ENCODE measurements at regions not wholly inside any gene's neighbourhood (a gene's known extent, or its start where the extent isn't known, plus 50 kb on each side); places are given as distances from the start of the nearest gene placed in this dataset.

- no peak overlapping the region for H3K4me3 ChIP-seq
- TF ChIP-seq CTCF (IDR thresholded peaks at IDR 0.05), result no peak
- no peak for TF ChIP-seq POLR2A (IDR thresholded peaks at IDR 0.05)
- TF ChIP-seq POLR2AphosphoS5 (IDR thresholded peaks at IDR 0.05), result no peak
- no peak overlapping the region for H3K27ac ChIP-seq
- no peaks in the 10 kb centered on the region for H3K9me3 ChIP-seq
- no peak for DNase-seq (ENCODE audit: low spot score in 2 of 2)
- H3K4me1 ChIP-seq, result no peaks in the 10 kb centered on the region
- no peaks in the 10 kb centered on the region for H3K27me3 ChIP-seq
- intact Hi-C loops (cut with DNase I; ENCODE audit: low total_unique reads), result no loop called here
- H3K36me3 ChIP-seq, result no peaks in the 10 kb centered on the region
Observed at GRCh38 chr5:57711946-57712345, 229.3 kb upstream of the ACTBL2 start.

- H3K27ac ChIP-seq, result no peak overlapping the region
- no peak for DNase-seq (ENCODE audit: low spot score in 2 of 2)
- no peaks in the 10 kb centered on the region for H3K9me3 ChIP-seq
- no peaks in the 10 kb centered on the region for H3K4me1 ChIP-seq
- intact Hi-C loops (cut with DNase I; ENCODE audit: low total_unique reads), result no loop called here
- TF ChIP-seq CTCF (IDR thresholded peaks at IDR 0.05), result no peak
- TF ChIP-seq POLR2AphosphoS5 (IDR thresholded peaks at IDR 0.05), result no peak
- no peak for TF ChIP-seq POLR2A (IDR thresholded peaks at IDR 0.05)
- no peaks in the 10 kb centered on the region for H3K36me3 ChIP-seq
- H3K27me3 ChIP-seq, result no peaks in the 10 kb centered on the region
- H3K4me3 ChIP-seq, result no peak overlapping the region
Observed at GRCh38 chr5:57711471-57711870, 228.9 kb upstream of the ACTBL2 start.

- H3K27ac ChIP-seq, result no peak overlapping the region
- TF ChIP-seq CTCF (IDR thresholded peaks at IDR 0.05) (no peak), POLR2A (IDR thresholded peaks at IDR 0.05) (no peak), POLR2AphosphoS5 (IDR thresholded peaks at IDR 0.05) (no peak)
- no peaks in the 10 kb centered on the region for H3K36me3 ChIP-seq
- H3K4me1 ChIP-seq, result no peaks in the 10 kb centered on the region
- no peak overlapping the region for H3K4me3 ChIP-seq
- no peaks in the 10 kb centered on the region for H3K9me3 ChIP-seq
- no peaks in the 10 kb centered on the region for H3K27me3 ChIP-seq
- intact Hi-C loops (cut with DNase I; ENCODE audit: low total_unique reads), result no loop called here
- no peak for DNase-seq (ENCODE audit: low spot score in 2 of 2)
Observed at GRCh38 chr5:57710126-57710525, 227.5 kb upstream of the ACTBL2 start.

DNA sequence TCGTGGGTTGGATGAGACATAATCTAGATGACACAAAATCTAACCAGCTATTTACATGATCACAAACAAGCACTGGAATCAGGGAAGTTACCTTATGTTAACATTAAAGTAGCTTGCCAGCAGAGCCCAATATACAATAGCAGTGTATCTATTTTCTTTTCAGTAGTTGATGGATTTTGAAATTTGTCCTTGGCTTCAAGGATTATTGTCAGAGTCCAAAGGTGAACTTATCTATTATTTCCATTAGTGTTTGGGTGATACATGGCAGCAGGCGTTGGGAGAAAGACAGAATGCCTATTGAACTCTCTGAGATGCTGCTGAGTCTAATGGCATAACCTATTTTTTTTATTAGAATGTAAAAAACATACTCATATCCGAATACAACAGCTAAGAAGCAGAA lies 223.2 kb upstream of the ACTBL2 start:
- Histone ChIP-seq H3K27ac (no peak overlapping the region), H3K27me3 (no peaks in the 10 kb centered on the region), H3K9me3 (no peaks in the 10 kb centered on the region), H3K36me3 (no peaks in the 10 kb centered on the region), H3K4me3 (no peak overlapping the region), H3K4me1 (no peaks in the 10 kb centered on the region)
- TF ChIP-seq POLR2AphosphoS5 (IDR thresholded peaks at IDR 0.05) (no peak), POLR2A (IDR thresholded peaks at IDR 0.05) (no peak), CTCF (IDR thresholded peaks at IDR 0.05) (no peak)
- no peak for DNase-seq (ENCODE audit: low spot score in 2 of 2)
- intact Hi-C loops (cut with DNase I; ENCODE audit: low total_unique reads), result no loop called here

DNA sequence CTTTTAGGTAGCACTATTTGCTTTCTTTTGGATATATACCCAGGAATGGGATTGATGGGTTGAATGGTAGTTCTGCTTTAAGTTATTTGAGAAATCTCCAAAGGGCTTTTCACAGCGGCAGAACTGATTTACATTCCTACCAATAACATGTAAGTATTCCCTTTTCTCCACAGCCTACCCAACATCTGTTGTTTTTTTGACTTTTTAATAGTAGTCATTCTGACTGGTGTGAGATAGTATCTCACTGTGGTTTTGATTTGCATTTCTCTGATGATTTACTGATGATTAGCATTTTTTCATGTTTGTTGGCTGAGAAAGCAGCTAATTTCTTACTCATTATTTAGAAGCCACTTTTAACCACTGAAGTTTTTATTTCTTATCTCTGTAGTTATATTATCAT lies 221.1 kb upstream of the ACTBL2 start:
- Histone ChIP-seq H3K27ac (no peak overlapping the region), H3K4me3 (no peak overlapping the region), H3K27me3 (no peaks in the 10 kb centered on the region), H3K4me1 (no peaks in the 10 kb centered on the region), H3K9me3 (no peaks in the 10 kb centered on the region), H3K36me3 (no peaks in the 10 kb centered on the region)
- no peak for DNase-seq (ENCODE audit: low spot score in 2 of 2)
- intact Hi-C loops (cut with DNase I; ENCODE audit: low total_unique reads), result no loop called here
- TF ChIP-seq POLR2A (IDR thresholded peaks at IDR 0.05) (no peak), CTCF (IDR thresholded peaks at IDR 0.05) (no peak), POLR2AphosphoS5 (IDR thresholded peaks at IDR 0.05) (no peak)

Data from breast epithelium (tissue), 4 donors.